ENCODE measurements at regions not wholly inside any gene's neighbourhood (a gene's known extent, or its start where the extent isn't known, plus 50 kb on each side); places are given as distances from the start of the nearest gene placed in this dataset.

DNA sequence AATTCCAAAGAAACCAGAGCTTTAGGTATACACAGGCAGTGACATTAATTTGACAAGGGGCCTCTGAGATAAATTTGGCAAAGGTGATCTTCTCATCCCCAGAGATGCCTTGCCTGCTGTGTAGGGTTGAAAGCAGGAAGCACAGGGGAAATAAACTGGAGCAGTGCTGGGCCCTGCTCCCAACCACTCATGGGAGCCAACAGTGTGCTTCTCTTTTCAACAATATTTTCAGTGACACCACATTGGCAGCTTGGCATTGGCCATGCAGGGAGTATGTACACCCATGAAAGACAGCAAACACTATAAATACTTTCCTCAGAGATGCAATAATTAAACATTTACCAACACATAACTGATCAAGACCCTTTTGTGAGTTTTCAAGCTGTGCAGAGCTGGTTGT is 90.7 kb upstream of the F13A1 start:
- TF ChIP-seq, protein P1, sequence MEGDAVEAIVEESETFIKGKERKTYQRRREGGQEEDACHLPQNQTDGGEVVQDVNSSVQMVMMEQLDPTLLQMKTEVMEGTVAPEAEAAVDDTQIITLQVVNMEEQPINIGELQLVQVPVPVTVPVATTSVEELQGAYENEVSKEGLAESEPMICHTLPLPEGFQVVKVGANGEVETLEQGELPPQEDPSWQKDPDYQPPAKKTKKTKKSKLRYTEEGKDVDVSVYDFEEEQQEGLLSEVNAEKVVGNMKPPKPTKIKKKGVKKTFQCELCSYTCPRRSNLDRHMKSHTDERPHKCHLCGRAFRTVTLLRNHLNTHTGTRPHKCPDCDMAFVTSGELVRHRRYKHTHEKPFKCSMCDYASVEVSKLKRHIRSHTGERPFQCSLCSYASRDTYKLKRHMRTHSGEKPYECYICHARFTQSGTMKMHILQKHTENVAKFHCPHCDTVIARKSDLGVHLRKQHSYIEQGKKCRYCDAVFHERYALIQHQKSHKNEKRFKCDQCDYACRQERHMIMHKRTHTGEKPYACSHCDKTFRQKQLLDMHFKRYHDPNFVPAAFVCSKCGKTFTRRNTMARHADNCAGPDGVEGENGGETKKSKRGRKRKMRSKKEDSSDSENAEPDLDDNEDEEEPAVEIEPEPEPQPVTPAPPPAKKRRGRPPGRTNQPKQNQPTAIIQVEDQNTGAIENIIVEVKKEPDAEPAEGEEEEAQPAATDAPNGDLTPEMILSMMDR (IDR thresholded peaks at IDR 0.05; ENCODE audit: unreplicated experiment): no peak
- no peaks in the 10 kb centered on the region for H3K27me3 Mint-ChIP-seq (ENCODE audit: unreplicated experiment)
- H3K36me3 Mint-ChIP-seq (ENCODE audit: low read depth, unreplicated experiment): no peaks in the 10 kb centered on the region
- H3K4me1 Mint-ChIP-seq (ENCODE audit: unreplicated experiment): peaks cover 2% of the 10 kb centered on the region
- DNase-seq (ENCODE audit: low spot score): no peak
- no peaks in the 10 kb centered on the region for H3K9me3 Mint-ChIP-seq (ENCODE audit: unreplicated experiment)
- no peak overlapping the region for H3K4me3 Mint-ChIP-seq (ENCODE audit: unreplicated experiment)
- H3K27ac Mint-ChIP-seq (ENCODE audit: unreplicated experiment): no peak overlapping the region

DNA sequence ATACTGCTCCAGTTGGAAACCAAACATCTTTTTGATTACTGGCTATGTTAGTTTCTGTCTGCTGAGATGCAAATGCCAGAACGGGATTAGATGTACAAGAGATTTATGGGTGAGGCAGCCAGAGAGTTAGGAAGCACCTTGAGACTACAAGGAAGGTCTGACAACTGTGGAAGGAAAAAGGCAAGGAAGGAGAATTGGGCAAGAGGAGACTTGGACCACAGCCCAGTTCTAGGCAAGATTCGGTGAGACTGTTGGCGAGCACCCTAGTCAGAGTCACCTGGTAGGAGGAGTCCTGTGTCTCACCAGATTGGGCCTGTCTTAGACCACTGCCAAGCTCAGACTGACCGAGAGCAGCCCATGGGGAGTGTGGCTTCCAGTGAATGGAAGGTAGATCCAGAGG is 91.8 kb upstream of the F13A1 start:
- TF ChIP-seq, protein P1 (IDR thresholded peaks at IDR 0.05; ENCODE audit: unreplicated experiment): no peak
- no peak for DNase-seq (ENCODE audit: low spot score)
- Mint-ChIP-seq H3K9me3 (ENCODE audit: unreplicated experiment) (no peaks in the 10 kb centered on the region), H3K36me3 (ENCODE audit: low read depth, unreplicated experiment) (no peaks in the 10 kb centered on the region), H3K4me1 (ENCODE audit: unreplicated experiment) (peaks cover 6% of the 10 kb centered on the region), H3K27ac (ENCODE audit: unreplicated experiment) (no peak overlapping the region), H3K27me3 (ENCODE audit: unreplicated experiment) (no peaks in the 10 kb centered on the region), H3K4me3 (ENCODE audit: unreplicated experiment) (no peak overlapping the region)

DNA sequence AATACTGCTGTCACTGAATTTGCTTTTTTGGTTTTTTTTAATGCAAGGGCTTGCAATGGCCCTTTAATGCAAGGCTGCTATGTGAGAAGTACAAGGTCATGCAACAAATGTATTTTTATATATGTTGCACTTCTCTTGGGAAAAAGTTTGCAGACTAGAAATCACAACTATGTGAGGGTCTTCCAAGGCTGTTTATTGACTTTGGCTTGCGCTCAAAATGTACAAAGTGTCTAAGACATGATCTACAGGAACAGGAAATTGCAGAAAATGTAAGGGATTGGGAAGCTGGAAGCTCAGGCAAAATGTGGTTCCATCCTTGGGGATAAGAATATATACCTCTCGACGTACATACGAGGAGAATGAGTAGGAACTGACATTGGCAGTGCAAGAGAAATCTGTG is 92.2 kb upstream of the F13A1 start:
- Mint-ChIP-seq H3K27me3 (ENCODE audit: unreplicated experiment) (no peaks in the 10 kb centered on the region), H3K36me3 (ENCODE audit: low read depth, unreplicated experiment) (no peaks in the 10 kb centered on the region), H3K27ac (ENCODE audit: unreplicated experiment) (no peak overlapping the region), H3K9me3 (ENCODE audit: unreplicated experiment) (no peaks in the 10 kb centered on the region), H3K4me1 (ENCODE audit: unreplicated experiment) (peaks cover 6% of the 10 kb centered on the region), H3K4me3 (ENCODE audit: unreplicated experiment) (no peak overlapping the region)
- DNase-seq (ENCODE audit: low spot score): no peak
- TF ChIP-seq, protein P1 (IDR thresholded peaks at IDR 0.05; ENCODE audit: unreplicated experiment): no peak

DNA sequence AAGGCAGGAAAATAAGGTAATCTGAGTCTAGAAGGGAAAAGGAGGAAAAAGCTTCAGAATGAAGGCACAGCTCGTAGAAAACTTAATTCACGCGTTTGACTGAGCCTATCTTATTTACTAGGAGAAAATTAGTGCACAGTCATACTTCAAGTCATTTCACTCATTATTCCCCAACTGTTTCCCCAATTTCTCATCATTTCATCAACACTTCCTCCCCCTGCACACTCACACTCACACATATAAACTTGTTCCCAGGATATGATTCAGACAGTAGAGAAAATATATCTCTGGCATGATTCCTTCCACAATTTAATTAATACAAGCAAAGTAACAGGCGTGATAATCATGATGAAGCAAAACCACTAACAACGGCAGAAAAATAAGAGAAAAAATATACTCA is 94.5 kb upstream of the F13A1 start:
- H3K4me1 Mint-ChIP-seq (ENCODE audit: unreplicated experiment): peaks cover 6% of the 10 kb centered on the region
- H3K27ac Mint-ChIP-seq (ENCODE audit: unreplicated experiment): no peak overlapping the region

DNA sequence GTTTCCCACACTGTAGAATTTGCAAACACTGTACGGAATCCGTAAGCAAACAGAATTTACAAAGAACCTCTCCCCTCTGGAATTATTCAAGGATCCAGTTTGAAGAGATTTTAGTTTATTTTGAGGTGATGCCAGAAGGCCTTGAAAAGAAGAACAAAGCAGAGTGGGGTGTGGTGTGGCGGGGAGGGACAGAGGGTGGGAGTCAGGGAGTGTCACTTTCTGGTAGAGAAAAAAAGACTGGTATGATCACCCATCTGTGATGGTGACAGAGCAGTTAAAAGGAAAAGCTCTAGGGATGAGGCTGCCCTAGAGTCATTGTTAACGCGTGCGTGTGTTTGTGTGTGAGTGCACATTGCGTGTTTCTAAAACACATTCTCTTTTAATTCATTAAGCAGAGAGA is 97.0 kb upstream of the F13A1 start:
- Mint-ChIP-seq H3K27me3 (ENCODE audit: unreplicated experiment) (no peaks in the 10 kb centered on the region), H3K4me3 (ENCODE audit: unreplicated experiment) (no peak overlapping the region), H3K4me1 (ENCODE audit: unreplicated experiment) (peaks cover 6% of the 10 kb centered on the region), H3K9me3 (ENCODE audit: unreplicated experiment) (no peaks in the 10 kb centered on the region), H3K36me3 (ENCODE audit: low read depth, unreplicated experiment) (no peaks in the 10 kb centered on the region), H3K27ac (ENCODE audit: unreplicated experiment) (no peak overlapping the region)
- no peak for DNase-seq (ENCODE audit: low spot score)
- TF ChIP-seq, protein P1 (IDR thresholded peaks at IDR 0.05; ENCODE audit: unreplicated experiment): no peak

More for the DNA sequence above, 94.5 kb upstream of the F13A1 start:
- TF ChIP-seq, protein P1 (IDR thresholded peaks at IDR 0.05; ENCODE audit: unreplicated experiment): no peak
- no peak overlapping the region for H3K4me3 Mint-ChIP-seq (ENCODE audit: unreplicated experiment)
- no peaks in the 10 kb centered on the region for H3K36me3 Mint-ChIP-seq (ENCODE audit: low read depth, unreplicated experiment)
- H3K9me3 Mint-ChIP-seq (ENCODE audit: unreplicated experiment): no peaks in the 10 kb centered on the region
- no peak for DNase-seq (ENCODE audit: low spot score)
- H3K27me3 Mint-ChIP-seq (ENCODE audit: unreplicated experiment): no peaks in the 10 kb centered on the region

Measured in endothelial cell (in vitro differentiated cells).